GM20000 (cell line): ENCODE measurements at regions not wholly inside any gene's neighbourhood (a gene's known extent, or its start where the extent isn't known, plus 50 kb on each side); places are given as distances from the start of the nearest gene placed in this dataset.

Experiments used
- DNase-seq: peaks from one replicate; pipeline ENCODE4 v3.0.0; 2012; ENCODE audit warnings: low spot score
- CTCF ChIP-seq: IDR thresholded peaks from 2 replicates; pipeline ENCODE4 v1.5.1; 2012; ENCODE audit warnings: mild to moderate bottlenecking, control low read depth; ENCODE audit errors: extremely low read depth, missing control alignments

GRCh38 chr9:1151691-1152090, 101.5 kb downstream of the DMRT2 start:
- no peak for DNase-seq
- TF ChIP-seq CTCF, result no peak

GRCh38 chr9:1152171-1152570, 102.0 kb downstream of the DMRT2 start:
- TF ChIP-seq CTCF, result no peak
- DNase-seq, result no peak

GRCh38 chr9:1154739-1155138, 104.6 kb downstream of the DMRT2 start:
- DNase-seq, result no peak
- TF ChIP-seq CTCF, result no peak

GRCh38 chr9:1155602-1156001, 105.4 kb downstream of the DMRT2 start:
- no peak for DNase-seq
- TF ChIP-seq CTCF, result no peak

- TF ChIP-seq CTCF, result no peak
- DNase-seq, result no peak
Measured at GRCh38 chr9:1156794-1157550, 106.8 kb downstream of the DMRT2 start.

GRCh38 chr9:1157836-1158235, 107.7 kb downstream of the DMRT2 start:
- TF ChIP-seq CTCF, result no peak
- DNase-seq, result no peak

- no peak for DNase-seq
- TF ChIP-seq CTCF, result no peak
Measured at GRCh38 chr9:1170918-1171317, 120.8 kb downstream of the DMRT2 start.
